ENCODE measurements at regions not wholly inside any gene's neighbourhood (a gene's known extent, or its start where the extent isn't known, plus 50 kb on each side); places are given as distances from the start of the nearest gene placed in this dataset.

- no peak for ATAC-seq (ENCODE audit: insufficient read depth, low read depth)
- TF ChIP-seq, protein P1, sequence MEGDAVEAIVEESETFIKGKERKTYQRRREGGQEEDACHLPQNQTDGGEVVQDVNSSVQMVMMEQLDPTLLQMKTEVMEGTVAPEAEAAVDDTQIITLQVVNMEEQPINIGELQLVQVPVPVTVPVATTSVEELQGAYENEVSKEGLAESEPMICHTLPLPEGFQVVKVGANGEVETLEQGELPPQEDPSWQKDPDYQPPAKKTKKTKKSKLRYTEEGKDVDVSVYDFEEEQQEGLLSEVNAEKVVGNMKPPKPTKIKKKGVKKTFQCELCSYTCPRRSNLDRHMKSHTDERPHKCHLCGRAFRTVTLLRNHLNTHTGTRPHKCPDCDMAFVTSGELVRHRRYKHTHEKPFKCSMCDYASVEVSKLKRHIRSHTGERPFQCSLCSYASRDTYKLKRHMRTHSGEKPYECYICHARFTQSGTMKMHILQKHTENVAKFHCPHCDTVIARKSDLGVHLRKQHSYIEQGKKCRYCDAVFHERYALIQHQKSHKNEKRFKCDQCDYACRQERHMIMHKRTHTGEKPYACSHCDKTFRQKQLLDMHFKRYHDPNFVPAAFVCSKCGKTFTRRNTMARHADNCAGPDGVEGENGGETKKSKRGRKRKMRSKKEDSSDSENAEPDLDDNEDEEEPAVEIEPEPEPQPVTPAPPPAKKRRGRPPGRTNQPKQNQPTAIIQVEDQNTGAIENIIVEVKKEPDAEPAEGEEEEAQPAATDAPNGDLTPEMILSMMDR (IDR thresholded peaks at IDR 0.05; ENCODE audit: borderline replicate concordance, extremely low read depth, low read length, poor library complexity, severe bottlenecking) = no peak
- TF ChIP-seq EZH2 (IDR thresholded peaks at IDR 0.05; ENCODE audit: borderline replicate concordance, low read depth, low read length, severe bottlenecking) = no peak
Measured at GRCh38 chr4:130296448-130296847, 1200.5 kb downstream of the C4orf33 start.

GRCh38 chr4:130306566-130306965 lies 1210.6 kb downstream of the C4orf33 start:
- no peak overlapping the region for H3K4me3 ChIP-seq (ENCODE audit: low read depth in 1 of 2, low read length in 2 of 2)
- no peaks in the 10 kb centered on the region for H3K27me3 ChIP-seq (ENCODE audit: insufficient read depth, low read length, poor library complexity)
- H3K79me2 ChIP-seq (ENCODE audit: insufficient read depth, low read length) = no peaks in the 10 kb centered on the region
- H3K4me2 ChIP-seq (ENCODE audit: insufficient read depth, low read length) = no peak overlapping the region
- no peak for ATAC-seq (ENCODE audit: insufficient read depth, low read depth)
- H3K4me1 ChIP-seq (ENCODE audit: insufficient read depth, low read length) = no peaks in the 10 kb centered on the region
- H4K20me1 ChIP-seq (ENCODE audit: insufficient read depth, low read length) = no peaks in the 10 kb centered on the region
- H3K27ac ChIP-seq (ENCODE audit: low read length) = no peak overlapping the region
- DNase-seq = no peak
- TF ChIP-seq, protein P1 (IDR thresholded peaks at IDR 0.05; ENCODE audit: borderline replicate concordance, extremely low read depth, low read length, poor library complexity, severe bottlenecking) = no peak
- TF ChIP-seq EZH2 (IDR thresholded peaks at IDR 0.05; ENCODE audit: borderline replicate concordance, low read depth, low read length, severe bottlenecking) = no peak
- H3K9ac ChIP-seq (ENCODE audit: low read depth, low read length) = no peak overlapping the region
- H2AFZ ChIP-seq (ENCODE audit: low read depth, low read length) = no peak overlapping the region
- no peaks in the 10 kb centered on the region for H3K36me3 ChIP-seq (ENCODE audit: insufficient read depth, low read length)
- H3K9me3 ChIP-seq (ENCODE audit: insufficient read depth, low read length, severe bottlenecking) = peaks cover 1% of the 10 kb centered on the region

More at GRCh38 chr4:130296448-130296847, 1200.5 kb downstream of the C4orf33 start:
- H3K79me2 ChIP-seq (ENCODE audit: insufficient read depth, low read length) = no peaks in the 10 kb centered on the region
- DNase-seq = no peak
- no peaks in the 10 kb centered on the region for H4K20me1 ChIP-seq (ENCODE audit: insufficient read depth, low read length)
- no peaks in the 10 kb centered on the region for H3K4me1 ChIP-seq (ENCODE audit: insufficient read depth, low read length)
- no peak overlapping the region for H3K4me3 ChIP-seq (ENCODE audit: low read depth in 1 of 2, low read length in 2 of 2)
- H3K36me3 ChIP-seq (ENCODE audit: insufficient read depth, low read length) = no peaks in the 10 kb centered on the region
- H2AFZ ChIP-seq (ENCODE audit: low read depth, low read length) = no peak overlapping the region
- no peak overlapping the region for H3K27ac ChIP-seq (ENCODE audit: low read length)
- H3K9ac ChIP-seq (ENCODE audit: low read depth, low read length) = no peak overlapping the region
- H3K4me2 ChIP-seq (ENCODE audit: insufficient read depth, low read length) = no peak overlapping the region
- H3K9me3 ChIP-seq (ENCODE audit: insufficient read depth, low read length, severe bottlenecking) = no peaks in the 10 kb centered on the region
- no peaks in the 10 kb centered on the region for H3K27me3 ChIP-seq (ENCODE audit: insufficient read depth, low read length, poor library complexity)

DNA sequence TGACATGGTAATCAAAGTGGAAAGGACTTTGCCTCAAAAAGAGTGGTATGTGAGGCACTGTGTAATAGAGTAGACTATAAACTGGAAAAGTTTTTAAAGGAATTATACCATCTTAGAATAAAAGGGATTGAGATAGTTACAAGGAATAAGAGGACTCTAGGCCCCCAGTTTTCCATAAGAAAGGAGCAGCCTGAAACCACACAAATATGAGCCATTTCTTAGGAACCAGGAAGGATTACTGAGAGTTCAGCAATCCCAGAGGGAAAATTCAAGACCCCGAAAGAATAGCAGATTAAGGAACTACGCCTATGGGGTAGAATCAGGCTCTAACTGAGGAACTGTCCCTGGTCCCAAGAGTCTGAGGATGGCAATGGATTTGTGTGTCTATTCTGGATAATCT lies 1213.3 kb downstream of the C4orf33 start:
- no peak overlapping the region for H3K9ac ChIP-seq (ENCODE audit: low read depth, low read length)
- no peak overlapping the region for H3K4me3 ChIP-seq (ENCODE audit: low read depth in 1 of 2, low read length in 2 of 2)
- DNase-seq (no peak), ATAC-seq (ENCODE audit: insufficient read depth, low read depth) (no peak)
- no peak overlapping the region; the same call in 1 of the 2 replicates for H2AFZ ChIP-seq (ENCODE audit: low read depth, low read length)
- no peak overlapping the region for H3K4me2 ChIP-seq (ENCODE audit: insufficient read depth, low read length)
- H3K9me3 ChIP-seq (ENCODE audit: insufficient read depth, low read length, severe bottlenecking) = peaks cover 4% of the 10 kb centered on the region
- no peak overlapping the region for H3K27ac ChIP-seq (ENCODE audit: low read length)
- no peaks in the 10 kb centered on the region for H3K4me1 ChIP-seq (ENCODE audit: insufficient read depth, low read length)
- TF ChIP-seq, protein P1 (IDR thresholded peaks at IDR 0.05; ENCODE audit: borderline replicate concordance, extremely low read depth, low read length, poor library complexity, severe bottlenecking) = no peak
- no peak for TF ChIP-seq EZH2 (IDR thresholded peaks at IDR 0.05; ENCODE audit: borderline replicate concordance, low read depth, low read length, severe bottlenecking)
- no peaks in the 10 kb centered on the region for H3K27me3 ChIP-seq (ENCODE audit: insufficient read depth, low read length, poor library complexity)
- H4K20me1 ChIP-seq (ENCODE audit: insufficient read depth, low read length) = no peaks in the 10 kb centered on the region
- no peaks in the 10 kb centered on the region for H3K36me3 ChIP-seq (ENCODE audit: insufficient read depth, low read length)
- no peaks in the 10 kb centered on the region for H3K79me2 ChIP-seq (ENCODE audit: insufficient read depth, low read length)

- no peaks in the 10 kb centered on the region for H3K27me3 ChIP-seq (ENCODE audit: insufficient read depth, low read length, poor library complexity)
- no peak for TF ChIP-seq EZH2 (IDR thresholded peaks at IDR 0.05; ENCODE audit: borderline replicate concordance, low read depth, low read length, severe bottlenecking)
- TF ChIP-seq, protein P1 (IDR thresholded peaks at IDR 0.05; ENCODE audit: borderline replicate concordance, extremely low read depth, low read length, poor library complexity, severe bottlenecking) = no peak
- no peak overlapping the region for H3K4me3 ChIP-seq (ENCODE audit: low read depth in 1 of 2, low read length in 2 of 2)
- H3K4me1 ChIP-seq (ENCODE audit: insufficient read depth, low read length) = no peaks in the 10 kb centered on the region
- H3K79me2 ChIP-seq (ENCODE audit: insufficient read depth, low read length) = no peaks in the 10 kb centered on the region
- no peak overlapping the region for H2AFZ ChIP-seq (ENCODE audit: low read depth, low read length)
- H3K9me3 ChIP-seq (ENCODE audit: insufficient read depth, low read length, severe bottlenecking) = no peaks in the 10 kb centered on the region
- H3K4me2 ChIP-seq (ENCODE audit: insufficient read depth, low read length) = no peak overlapping the region
- ATAC-seq (ENCODE audit: insufficient read depth, low read depth) (no peak), DNase-seq (no peak)
- H3K27ac ChIP-seq (ENCODE audit: low read length) = no peak overlapping the region
- no peak overlapping the region for H3K9ac ChIP-seq (ENCODE audit: low read depth, low read length)
- H4K20me1 ChIP-seq (ENCODE audit: insufficient read depth, low read length) = no peaks in the 10 kb centered on the region
- no peaks in the 10 kb centered on the region for H3K36me3 ChIP-seq (ENCODE audit: insufficient read depth, low read length)
Measured at GRCh38 chr4:130322439-130322838, 1226.5 kb downstream of the C4orf33 start.

All from DND-41 (cell line).